ENCODE measurements at regions not wholly inside any gene's neighbourhood (a gene's known extent, or its start where the extent isn't known, plus 50 kb on each side); places are given as distances from the start of the nearest gene placed in this dataset.

- H3K36me3 ChIP-seq (ENCODE audit: control insufficient read depth, insufficient read depth, low read length) = no peaks in the 10 kb centered on the region
- H3K9me1 ChIP-seq (ENCODE audit: control insufficient read depth, insufficient read depth, low read length) = no peaks in the 10 kb centered on the region
- DNase-seq (ENCODE audit: extremely low read depth in 1 of 4, low spot score in 3 of 4) (no peak), ATAC-seq (no peak), FAIRE-seq (no peak)
- H2AFZ ChIP-seq (ENCODE audit: low read depth, low read length) = no peak overlapping the region
- no peaks in the 10 kb centered on the region for H3K9me3 ChIP-seq (replicated peaks; ENCODE audit: control insufficient read depth, insufficient read depth, low read depth, low read length)
- POLR2A ChIA-PET = no interaction called here
- H4K20me1 ChIP-seq (replicated peaks; ENCODE audit: control insufficient read depth, insufficient read depth, low read length) = no peaks in the 10 kb centered on the region
- H3K4me1 ChIP-seq (replicated peaks in 1 of 2; ENCODE audit: control insufficient read depth in 2 of 2, insufficient read depth in 2 of 2, low read length in 2 of 2) = no peaks in the 10 kb centered on the region
- BruUV-seq (replicated peaks) = no TSS peak
- intact Hi-C loops (cut with micrococcal nuclease) (no loop called here), in situ Hi-C loops (cut with MboI) (no loop called here)
- no peak overlapping the region for H3K4me2 ChIP-seq (ENCODE audit: insufficient read depth, low read length)
- no peaks in the 10 kb centered on the region for H3K27me3 ChIP-seq (ENCODE audit: control insufficient read depth in 2 of 2, insufficient read depth in 2 of 2, low read length in 2 of 2)
- no peaks in the 10 kb centered on the region for H3K79me2 ChIP-seq (ENCODE audit: control insufficient read depth, insufficient read depth, low read length)
- H3K9ac ChIP-seq (ENCODE audit: insufficient read depth in 1 of 2, low read depth in 2 of 2, low read length in 2 of 2) = no peak overlapping the region
- no peak for TF ChIP-seq CEBPG (CRISPR knock-in tag; IDR thresholded peaks at IDR 0.05)
- peak in 1 of 2 experiments; percentile 49; a peak in 1 of 4 replicates for TF ChIP-seq CEBPG (tag; conservative IDR thresholded peaks at IDR 0.05 in 1 of 2, IDR thresholded peaks at IDR 0.05 in 1 of 2)
- peak; percentile 27; the same call in 1 of the 2 replicates for TF ChIP-seq CEBPB (tag; IDR thresholded peaks at IDR 0.05)
- TF ChIP-seq DEAF1 (CRISPR knock-in tag; IDR thresholded peaks at IDR 0.05) = no peak
- no peak for TF ChIP-seq MLLT1 (IDR thresholded peaks at IDR 0.05)
- TF ChIP-seq ZBTB7A (IDR thresholded peaks at IDR 0.05; ENCODE audit: borderline replicate concordance, control insufficient read depth, low read depth, low read length) = no peak
- TF ChIP-seq ETV6 (IDR thresholded peaks at IDR 0.05; ENCODE audit: borderline replicate concordance in 1 of 2, low read depth in 2 of 2, low read length in 1 of 2) = no peak
- TF ChIP-seq ETV6 (CRISPR knock-in tag; IDR thresholded peaks at IDR 0.05; ENCODE audit: borderline replicate concordance) = no peak
- CTCF ChIA-PET (ENCODE audit: low intra/inter-chr PET ratio) = no interaction called here
- under 1% methylated on average over 7 of the region's 7 CpGs for WGBS (ENCODE audit: insufficient coverage, low coverage, missing lambda C conversion rate)
- H3K4me3 ChIP-seq = no peak overlapping the region
- H3K27ac ChIP-seq (ENCODE audit: extremely low read depth, low read depth, low read length) = no peak overlapping the region
Measured at GRCh38 chr6:19749722-19750121, 87.4 kb upstream of the ID4 start.
